Ovary (tissue), 7 donors: ENCODE measurements at regions not wholly inside any gene's neighbourhood (a gene's known extent, or its start where the extent isn't known, plus 50 kb on each side); places are given as distances from the start of the nearest gene placed in this dataset.
A peak's percentile ranks its signal among the peaks of the same experiment; 100 is the strongest.

Source experiments
- DNase-seq, 5 donors: peaks; one replicate each; pipeline ENCODE4 v3.0.0-alpha.2; 2019 to 2020
- H3K27ac ChIP-seq, 2 donors: fragments of 200-600 bp; one replicate each; pipeline versions ENCODE4 v1.5.1 to v1.8.0; 2019 to 2022
- H3K27me3 ChIP-seq: fragments of 200-600 bp; one replicate; pipeline ENCODE4 v1.8.0; 2022
- H3K36me3 ChIP-seq: fragments of 200-600 bp; sonication (generic); one replicate; pipeline ENCODE4 v1.5.1; 2019
- H3K4me1 ChIP-seq: one replicate; pipeline ENCODE4 v1.8.1; 2013; ENCODE audit warnings: mild to moderate bottlenecking, moderate library complexity; ENCODE audit not compliant: insufficient read depth
- H3K4me3 ChIP-seq: fragments of 200-600 bp; sonication (generic); one replicate; pipeline ENCODE4 v1.5.1; 2017
- H3K9me3 ChIP-seq, 2 donors: fragments of 200-600 bp in 1 of 2; sonication (generic) in 1 of 2; one replicate each; pipeline versions ENCODE4 v1.5.1 to v1.8.1; 2013 to 2019; ENCODE audit warnings: mild to moderate bottlenecking in 1 of 2, moderate library complexity in 1 of 2
- EP300 ChIP-seq: sonication (generic); formaldehyde crosslinking; IDR thresholded peaks from one replicate; pipeline ENCODE4 v1.6.1; 2017; ENCODE audit warnings: antibody characterized with exemption
- POLR2A ChIP-seq: fragments of 450-650 bp; IDR thresholded peaks from one replicate; pipeline ENCODE4 v1.6.1; 2017; ENCODE audit warnings: antibody characterized with exemption, mild to moderate bottlenecking, moderate library complexity
- WGBS, 3 donors: extraction: QIAGEN DNeasy Blood & Tissue Kit in 1 of 3; methylation state at CpG; one replicate each; pipeline versions ENCODE4 v1.1.5 to v1.1.7; 2013 to 2017; 5-methylcytosine and 5-hydroxymethylcytosine counted together
- intact Hi-C, 4 donors: fragments of 100-400 bp; cut with DNase I; formaldehyde crosslinking; loops; one replicate each; pipeline versions ENCODE4 v1.11.0 to v1.15.1; 2022 to 2023
- TF ChIP-seq, protein P1 (sequence below), 3 donors: fragments of 450-650 bp in 2 of 3; fragments of 200-600 bp in 1 of 3; IDR thresholded peaks; one replicate each; pipeline versions ENCODE4 v1.5.1 to v1.8.0; 2016 to 2022; ENCODE audit warnings: antibody characterized with exemption in 3 of 3, mild to moderate bottlenecking in 1 of 3
- donor health status: DM: no; HTN: no; CAD: no; lungs with moderate emphysema.
- donor health status: DM: no; HTN: no; CAD: no.
- donor health status: Bipolar disorder and iron deficiency.
- donor health status: DM: no; HTN: no; CAD: no.
- donor health status: DM: yes; HTN: yes; CAD: no.

DNA sequence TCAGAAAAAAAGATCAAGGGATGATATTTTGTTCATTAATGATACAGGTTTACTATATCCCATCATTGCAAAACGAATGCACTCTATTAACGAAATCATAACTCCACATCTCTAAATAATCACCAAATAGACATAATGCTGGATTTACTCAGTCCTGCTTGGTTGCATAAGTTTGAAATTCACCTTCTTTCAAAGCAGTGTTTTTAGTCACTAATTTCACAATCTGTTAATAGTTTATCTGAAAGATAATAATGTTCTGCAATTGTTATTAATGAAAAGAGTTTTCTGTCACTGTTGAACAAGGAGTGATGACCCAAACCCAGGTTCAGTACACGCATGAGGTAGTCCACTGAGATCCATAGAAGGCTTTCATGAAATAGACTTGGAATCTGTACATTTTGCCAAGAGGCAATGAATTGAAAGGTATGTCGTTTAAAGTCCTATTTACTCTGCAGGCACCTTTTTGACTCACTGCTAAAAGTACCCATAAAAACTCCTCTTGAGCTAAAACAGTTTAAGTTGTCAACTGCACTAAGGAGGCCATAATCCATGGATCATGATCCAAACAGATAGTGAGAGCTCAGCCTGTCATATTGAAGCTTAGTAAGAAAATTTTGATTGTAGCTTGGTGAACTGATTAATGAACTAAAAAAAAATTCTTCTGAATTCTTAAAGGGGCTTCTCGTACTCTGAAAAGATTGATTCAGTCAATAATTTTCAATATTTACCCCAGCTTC lies 75.6 kb upstream of the MBNL1 start:
- H3K4me3 ChIP-seq: no peak overlapping the region
- H3K27ac ChIP-seq: no peak overlapping the region

DNA sequence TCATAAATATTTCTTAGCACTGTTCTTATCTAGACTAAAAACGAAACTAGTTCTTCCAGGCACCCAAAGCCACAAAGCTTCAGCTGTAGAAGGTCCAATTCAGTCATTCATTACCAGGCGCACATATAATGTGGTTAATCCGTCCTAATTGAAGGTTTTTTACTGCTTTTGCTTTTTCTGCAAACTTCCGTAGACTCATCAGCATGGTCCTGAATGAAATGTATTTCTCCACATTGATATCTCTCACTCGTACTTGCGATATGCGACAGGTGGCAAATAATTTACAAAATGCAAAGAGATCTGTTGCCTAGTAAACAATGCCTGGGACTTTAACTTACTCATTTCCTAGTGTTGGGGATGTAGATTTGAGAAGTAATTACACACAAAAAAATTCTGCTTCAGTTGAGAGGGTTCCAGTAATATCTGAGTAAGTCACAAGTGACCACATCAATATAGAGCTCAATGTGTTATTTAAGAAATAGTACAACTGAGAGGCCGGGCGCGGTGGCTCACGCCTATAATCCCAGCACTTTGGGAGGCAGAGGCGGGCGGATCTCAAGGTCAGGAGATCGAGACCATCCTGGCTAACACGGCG lies 75.0 kb upstream of the MBNL1 start:
- H3K36me3 ChIP-seq: no peaks in the 10 kb centered on the region
- TF ChIP-seq EP300: no peak
- TF ChIP-seq, protein P1, sequence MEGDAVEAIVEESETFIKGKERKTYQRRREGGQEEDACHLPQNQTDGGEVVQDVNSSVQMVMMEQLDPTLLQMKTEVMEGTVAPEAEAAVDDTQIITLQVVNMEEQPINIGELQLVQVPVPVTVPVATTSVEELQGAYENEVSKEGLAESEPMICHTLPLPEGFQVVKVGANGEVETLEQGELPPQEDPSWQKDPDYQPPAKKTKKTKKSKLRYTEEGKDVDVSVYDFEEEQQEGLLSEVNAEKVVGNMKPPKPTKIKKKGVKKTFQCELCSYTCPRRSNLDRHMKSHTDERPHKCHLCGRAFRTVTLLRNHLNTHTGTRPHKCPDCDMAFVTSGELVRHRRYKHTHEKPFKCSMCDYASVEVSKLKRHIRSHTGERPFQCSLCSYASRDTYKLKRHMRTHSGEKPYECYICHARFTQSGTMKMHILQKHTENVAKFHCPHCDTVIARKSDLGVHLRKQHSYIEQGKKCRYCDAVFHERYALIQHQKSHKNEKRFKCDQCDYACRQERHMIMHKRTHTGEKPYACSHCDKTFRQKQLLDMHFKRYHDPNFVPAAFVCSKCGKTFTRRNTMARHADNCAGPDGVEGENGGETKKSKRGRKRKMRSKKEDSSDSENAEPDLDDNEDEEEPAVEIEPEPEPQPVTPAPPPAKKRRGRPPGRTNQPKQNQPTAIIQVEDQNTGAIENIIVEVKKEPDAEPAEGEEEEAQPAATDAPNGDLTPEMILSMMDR (IDR thresholded peaks at IDR 0.05): no peak
- no peaks in the 10 kb centered on the region for H3K9me3 ChIP-seq
- WGBS, 3 donors: 89 to 92% (median 92%) methylated on average over 16 of the region's 16 CpGs
- H3K27ac ChIP-seq: no peak overlapping the region
- no peak for DNase-seq
- peaks cover 2% of the 10 kb centered on the region for H3K4me1 ChIP-seq
- intact Hi-C loops: no loop called here
- H3K4me3 ChIP-seq: no peak overlapping the region
- no peaks in the 10 kb centered on the region for H3K27me3 ChIP-seq

More for the DNA sequence above, 75.6 kb upstream of the MBNL1 start:
- Histone ChIP-seq H3K4me1 (peaks cover 2% of the 10 kb centered on the region), H3K36me3 (no peaks in the 10 kb centered on the region), H3K9me3 (no peaks in the 10 kb centered on the region), H3K27me3 (no peaks in the 10 kb centered on the region)
- intact Hi-C loops: no loop called here
- TF ChIP-seq, protein P1 (IDR thresholded peaks at IDR 0.05): no peak
- TF ChIP-seq POLR2A (no peak), EP300 (no peak)
- 89 to 93% (median 89%) methylated on average over 5 of the region's 5 CpGs for WGBS, 3 donors
- DNase-seq: no peak

DNA sequence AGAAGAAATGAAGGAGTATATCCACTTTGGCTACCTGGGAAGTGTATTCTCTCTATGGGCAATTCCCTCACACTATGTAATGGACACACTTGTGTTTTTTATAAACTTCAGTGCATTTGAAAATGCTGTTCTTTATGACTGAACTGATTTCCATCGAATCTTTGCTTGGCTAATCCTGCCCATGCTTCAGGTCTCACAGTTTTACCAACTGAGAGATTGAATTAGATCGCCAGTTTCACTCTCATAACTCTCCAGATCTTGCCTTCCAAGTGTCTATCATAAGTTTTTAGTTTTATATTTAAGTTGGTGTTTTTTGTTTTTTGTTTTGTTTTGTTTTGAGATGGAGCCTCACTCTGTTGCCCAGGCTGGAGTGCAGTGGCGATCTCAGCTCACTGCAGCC lies 73.5 kb upstream of the MBNL1 start:
- H3K27me3 ChIP-seq: no peaks in the 10 kb centered on the region
- intact Hi-C loops: no loop called here
- H3K4me3 ChIP-seq: no peak overlapping the region
- H3K27ac ChIP-seq: no peak overlapping the region
- H3K36me3 ChIP-seq: no peaks in the 10 kb centered on the region
- DNase-seq: no peak
- H3K9me3 ChIP-seq: no peaks in the 10 kb centered on the region
- TF ChIP-seq POLR2A (no peak), EP300 (no peak)
- TF ChIP-seq, protein P1 (IDR thresholded peaks at IDR 0.05): no peak
- 92 to 97% (median 97%) methylated on average over 3 of the region's 3 CpGs for WGBS, 3 donors
- H3K4me1 ChIP-seq: peaks cover 2% of the 10 kb centered on the region

DNA sequence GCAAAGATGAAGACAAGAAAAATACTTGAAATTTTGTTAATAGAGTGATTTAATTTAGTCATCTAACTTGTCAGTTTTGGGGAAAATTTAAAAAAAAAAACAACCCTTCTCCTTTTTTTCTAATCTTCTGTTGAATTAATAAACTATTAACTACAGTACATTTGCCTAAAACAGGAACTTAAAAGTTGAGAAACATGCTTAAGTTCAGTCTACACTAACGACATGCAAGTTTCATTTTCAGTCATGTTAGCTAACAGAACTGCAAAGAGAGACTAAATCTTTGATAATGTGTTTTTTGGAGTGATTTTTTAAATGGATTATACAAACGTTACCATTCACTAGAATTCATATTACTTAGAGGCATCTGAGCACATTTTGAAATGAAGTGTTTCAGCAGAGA lies 71.9 kb upstream of the MBNL1 start:
- Histone ChIP-seq H3K9me3 (no peaks in the 10 kb centered on the region), H3K4me3 (peak overlapping the region; percentile 13), H3K27me3 (no peaks in the 10 kb centered on the region), H3K4me1 (peaks cover 2% of the 10 kb centered on the region), H3K27ac (no peak overlapping the region), H3K36me3 (no peaks in the 10 kb centered on the region)
- 25 to 38% (median 30%) methylated on average over 2 of the region's 2 CpGs for WGBS, 3 donors
- intact Hi-C loops: no loop called here
- no peak for TF ChIP-seq EP300
- TF ChIP-seq POLR2A: no peak
- TF ChIP-seq, protein P1 (IDR thresholded peaks at IDR 0.05): no peak
- no peak for DNase-seq
